ENCODE measurements at regions not wholly inside any gene's neighbourhood (a gene's known extent, or its start where the extent isn't known, plus 50 kb on each side); places are given as distances from the start of the nearest gene placed in this dataset.
"Not testable (repeated sequence)": the region's sequence is repeated elsewhere in the genome, so short reads cannot be mapped to it uniquely, and the experiment has no call there.

DNA sequence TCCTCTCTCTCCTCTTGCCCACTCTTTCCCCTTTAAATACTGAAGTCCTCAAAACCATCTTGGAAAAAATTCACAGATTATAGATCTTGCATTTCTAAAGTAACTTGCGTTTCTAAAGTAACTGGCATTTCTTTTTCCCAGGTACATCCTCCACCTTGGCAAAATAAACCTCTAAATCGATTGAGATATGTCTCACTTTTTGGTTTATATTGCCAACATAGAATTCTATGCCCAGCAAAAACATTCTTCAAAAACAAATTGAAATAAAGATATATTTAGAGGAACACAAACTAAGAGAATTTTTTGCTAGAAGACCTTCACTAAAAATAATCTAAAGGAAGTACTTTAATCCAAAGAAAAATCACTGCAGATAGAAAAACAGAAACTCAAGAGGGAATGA, 122.5 kb upstream of the RBMS1 start:
- no peak for DNase-seq (ENCODE audit: low read depth, low spot score)
- H3K4me3 ChIP-seq (ENCODE audit: low read length), result no peak overlapping the region

DNA sequence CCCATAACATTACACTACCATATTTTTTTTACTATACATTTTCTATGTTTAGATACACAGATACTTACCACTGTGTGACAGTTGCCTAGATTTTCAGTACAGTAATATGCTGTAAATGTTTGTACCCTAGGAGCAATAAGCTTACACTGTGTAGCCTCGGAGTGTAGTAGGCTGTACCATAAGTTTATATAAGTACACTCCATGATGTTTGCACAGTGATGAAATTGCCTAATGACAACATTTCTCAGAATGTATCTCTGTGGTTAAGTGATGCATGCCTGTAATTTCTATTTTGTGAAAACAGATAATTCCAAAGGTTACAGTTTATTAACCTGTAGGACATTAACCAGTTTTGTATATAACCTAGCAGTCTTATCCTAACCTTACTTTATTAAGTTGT, 128.1 kb upstream of the RBMS1 start:
- no peak for DNase-seq (ENCODE audit: low read depth, low spot score)
- no peak overlapping the region for H3K4me3 ChIP-seq (ENCODE audit: low read length)

DNA sequence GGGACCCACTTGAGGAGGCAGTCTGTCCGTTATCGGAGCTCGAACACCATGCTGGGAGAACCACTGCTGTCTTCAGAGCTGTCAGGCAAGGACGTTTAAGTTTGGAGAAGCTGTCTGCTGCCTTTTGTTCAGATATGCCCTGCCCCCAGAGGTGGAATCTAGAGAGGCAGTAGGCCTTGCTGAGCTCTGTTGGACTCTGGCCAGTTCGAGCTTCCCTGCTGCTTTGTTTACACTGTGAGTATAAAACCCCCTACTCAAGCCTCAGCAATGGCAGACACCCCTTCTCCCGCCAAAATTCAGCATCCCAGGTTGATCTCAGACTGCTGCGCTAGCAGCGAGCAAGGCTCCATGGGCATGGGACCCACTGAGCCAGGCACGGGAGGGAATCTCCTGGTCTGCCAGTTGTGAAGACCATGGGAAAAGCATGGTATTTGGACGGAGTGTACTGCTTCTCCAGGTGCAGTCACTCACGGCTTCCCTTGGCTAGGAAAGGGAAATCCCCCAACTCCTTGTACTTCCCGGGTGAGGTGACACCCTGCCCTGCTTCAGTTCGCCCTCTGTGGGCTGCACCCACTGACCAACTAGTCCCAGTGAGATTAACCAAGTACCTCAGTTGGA, 134.5 kb upstream of the RBMS1 start:
- not testable (repeated sequence) for DNase-seq (ENCODE audit: low read depth, low spot score); H3K4me3 ChIP-seq (ENCODE audit: low read length)

DNA sequence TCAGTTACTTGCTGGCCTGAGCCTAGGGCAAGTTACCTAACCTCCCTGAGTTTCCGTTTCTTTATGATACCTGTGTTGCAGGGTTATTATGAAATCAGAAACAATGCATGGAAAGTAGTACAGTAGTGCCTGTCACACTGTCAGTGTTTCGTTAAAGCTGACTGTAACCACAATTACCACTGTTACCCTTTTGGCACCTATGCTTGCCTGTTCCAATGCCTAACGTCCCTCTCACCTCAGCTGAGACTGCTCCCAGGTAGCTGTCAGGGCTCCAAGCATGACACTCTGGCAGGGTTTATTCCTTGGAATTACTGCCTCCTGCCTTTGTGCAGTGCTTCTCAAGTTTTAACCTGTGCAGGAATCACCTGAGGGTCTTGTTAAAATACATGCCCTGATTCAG, 135.2 kb upstream of the RBMS1 start:
- DNase-seq (ENCODE audit: low read depth, low spot score), result peak; percentile 26
- H3K4me3 ChIP-seq (ENCODE audit: low read length), result no peak overlapping the region

DNA sequence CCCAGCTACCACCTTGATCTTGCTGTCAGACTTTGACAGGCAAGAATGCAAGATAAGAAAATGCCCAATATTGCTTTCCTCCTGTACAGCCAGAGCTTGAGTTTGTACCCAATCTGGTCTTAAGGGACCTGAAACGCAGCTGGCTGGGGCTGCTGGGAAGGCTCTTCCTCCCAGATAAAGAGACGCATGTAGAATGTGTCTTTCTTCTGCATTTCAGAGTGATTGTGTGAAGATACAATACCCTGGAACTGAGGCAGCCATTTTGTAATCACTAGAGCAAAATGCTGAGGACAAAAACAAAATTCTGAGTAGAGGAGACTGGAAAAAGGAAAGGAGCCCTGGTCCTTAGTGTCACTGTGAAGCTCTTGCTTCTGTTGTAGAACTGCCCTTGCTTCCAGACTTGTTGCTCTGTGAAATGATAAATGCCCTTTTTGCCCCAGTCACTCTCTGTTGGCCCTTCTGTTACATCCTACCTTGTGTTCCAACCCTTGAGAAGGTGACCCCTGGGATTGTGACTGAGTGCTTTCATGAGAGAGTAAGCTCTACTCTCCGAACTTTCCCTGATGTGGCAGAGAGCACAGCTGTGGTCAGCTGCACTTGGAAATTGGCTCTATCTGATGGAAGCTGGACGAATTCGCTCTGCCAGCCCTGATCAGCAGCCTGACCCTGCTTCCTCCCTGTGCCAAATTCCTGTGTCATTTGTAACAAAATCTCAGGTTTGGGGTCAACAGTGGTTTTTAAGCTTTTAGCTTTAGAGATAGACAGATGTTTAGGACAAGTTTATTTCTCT, 137.4 kb upstream of the RBMS1 start:
- DNase-seq (ENCODE audit: low read depth, low spot score), result no peak

DNA sequence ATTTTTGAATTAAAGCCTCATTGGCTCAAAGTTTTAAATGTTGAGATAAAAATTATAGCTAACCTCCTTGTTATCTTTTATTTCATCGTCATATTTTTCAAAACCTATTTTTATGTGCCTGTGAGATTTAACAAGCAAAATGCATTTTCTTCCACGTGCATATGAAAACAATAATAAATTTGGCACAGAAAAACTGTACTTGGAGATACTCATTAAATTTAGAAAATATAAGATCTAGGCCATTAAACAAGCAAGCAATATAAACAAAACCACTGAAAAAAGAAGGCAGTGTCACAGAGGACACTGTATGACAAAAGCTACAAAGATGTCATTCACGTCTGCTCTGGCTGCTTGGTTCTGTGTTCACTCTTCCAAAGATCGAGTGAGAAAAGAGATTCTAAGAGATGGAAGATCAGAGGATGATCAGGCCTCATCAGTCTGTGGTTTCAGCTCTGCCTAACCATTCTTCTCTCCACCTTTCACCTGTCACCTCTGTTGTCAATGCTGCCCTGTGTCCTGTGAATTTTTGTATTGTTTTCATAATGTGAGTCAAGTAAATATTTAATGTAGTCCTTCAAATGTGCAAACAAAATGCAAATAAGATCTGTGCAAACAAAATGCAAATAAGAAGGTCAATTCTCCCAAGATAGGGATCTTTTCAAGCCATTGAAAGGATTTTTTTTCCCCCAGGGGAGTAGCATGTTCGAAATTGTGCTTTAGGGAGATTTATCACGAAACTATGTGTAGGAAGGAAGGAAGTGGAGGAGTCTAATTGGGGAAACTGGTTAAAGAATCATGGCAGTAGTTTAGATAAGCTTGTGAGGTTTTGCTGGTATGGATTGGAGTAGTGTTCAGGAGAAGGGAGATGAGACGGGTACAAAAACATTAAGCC, 138.7 kb upstream of the RBMS1 start:
- H3K4me3 ChIP-seq (ENCODE audit: low read length), result no peak overlapping the region
- no peak for DNase-seq (ENCODE audit: low read depth, low spot score)

More for the DNA sequence above, 137.4 kb upstream of the RBMS1 start:
- no peak overlapping the region for H3K4me3 ChIP-seq (ENCODE audit: low read length)

DNA sequence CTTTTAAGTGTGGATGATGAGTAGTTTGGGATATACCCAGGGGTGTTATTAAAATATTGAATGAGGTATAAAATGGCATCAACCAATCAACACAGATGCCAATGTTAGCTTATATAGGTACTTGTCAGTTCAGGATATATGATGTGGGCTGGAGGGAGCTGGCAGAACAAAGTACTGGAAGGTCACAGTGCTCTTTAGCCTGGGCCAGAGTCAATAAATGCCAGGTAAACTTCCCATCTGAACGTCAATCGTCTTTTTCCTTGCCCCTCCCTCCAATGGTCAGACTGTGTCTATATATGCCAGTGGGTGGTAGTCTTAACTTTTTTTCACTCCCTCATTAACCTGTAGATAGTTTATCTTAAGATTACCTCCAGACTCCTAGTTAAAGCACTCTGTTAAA, 140.8 kb upstream of the RBMS1 start:
- H3K4me3 ChIP-seq (ENCODE audit: low read length), result no peak overlapping the region
- no peak for DNase-seq (ENCODE audit: low read depth, low spot score)

DNA sequence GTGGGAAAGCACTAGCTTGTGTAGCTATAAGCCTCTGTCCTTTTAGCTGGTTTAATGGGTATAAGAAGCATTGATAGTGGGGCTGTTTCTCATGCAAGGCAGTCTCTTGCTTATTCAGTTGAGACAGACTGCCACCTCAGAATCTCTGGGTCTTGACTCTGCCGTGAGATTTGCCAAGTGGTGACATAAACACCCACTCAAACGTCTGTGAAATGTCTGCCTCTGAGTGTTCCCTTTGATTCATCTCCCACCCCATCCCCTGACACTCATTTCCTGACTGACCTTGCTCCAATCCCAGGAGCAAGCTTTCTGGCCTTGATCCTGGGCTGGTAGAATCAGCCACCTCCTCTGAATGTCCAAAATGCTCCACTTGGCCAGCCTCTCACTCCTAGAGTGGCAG, 141.9 kb upstream of the RBMS1 start:
- DNase-seq (ENCODE audit: low read depth, low spot score), result no peak
- no peak overlapping the region for H3K4me3 ChIP-seq (ENCODE audit: low read length)

DNA sequence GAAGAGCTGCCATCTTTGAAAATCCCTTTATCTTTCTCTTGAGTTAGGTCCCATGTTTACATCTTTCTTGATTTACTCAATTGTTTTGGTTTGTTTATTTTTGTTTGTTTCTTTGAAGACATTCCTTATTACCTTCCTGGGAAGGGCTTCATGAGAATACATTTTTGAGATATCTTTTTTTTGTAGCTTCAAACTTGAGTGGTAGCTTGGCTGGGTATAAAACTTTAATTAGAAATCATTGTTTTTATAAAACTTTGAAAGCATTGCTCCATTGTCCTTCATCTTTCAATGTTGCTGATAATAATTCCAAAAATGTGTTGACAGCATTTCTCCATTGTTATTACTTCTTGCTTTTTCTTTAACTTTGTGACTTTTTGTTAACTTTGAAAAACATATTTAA, 145.9 kb upstream of the RBMS1 start:
- H3K4me3 ChIP-seq (ENCODE audit: low read length), result no peak overlapping the region
- no peak for DNase-seq (ENCODE audit: low read depth, low spot score)

DNA sequence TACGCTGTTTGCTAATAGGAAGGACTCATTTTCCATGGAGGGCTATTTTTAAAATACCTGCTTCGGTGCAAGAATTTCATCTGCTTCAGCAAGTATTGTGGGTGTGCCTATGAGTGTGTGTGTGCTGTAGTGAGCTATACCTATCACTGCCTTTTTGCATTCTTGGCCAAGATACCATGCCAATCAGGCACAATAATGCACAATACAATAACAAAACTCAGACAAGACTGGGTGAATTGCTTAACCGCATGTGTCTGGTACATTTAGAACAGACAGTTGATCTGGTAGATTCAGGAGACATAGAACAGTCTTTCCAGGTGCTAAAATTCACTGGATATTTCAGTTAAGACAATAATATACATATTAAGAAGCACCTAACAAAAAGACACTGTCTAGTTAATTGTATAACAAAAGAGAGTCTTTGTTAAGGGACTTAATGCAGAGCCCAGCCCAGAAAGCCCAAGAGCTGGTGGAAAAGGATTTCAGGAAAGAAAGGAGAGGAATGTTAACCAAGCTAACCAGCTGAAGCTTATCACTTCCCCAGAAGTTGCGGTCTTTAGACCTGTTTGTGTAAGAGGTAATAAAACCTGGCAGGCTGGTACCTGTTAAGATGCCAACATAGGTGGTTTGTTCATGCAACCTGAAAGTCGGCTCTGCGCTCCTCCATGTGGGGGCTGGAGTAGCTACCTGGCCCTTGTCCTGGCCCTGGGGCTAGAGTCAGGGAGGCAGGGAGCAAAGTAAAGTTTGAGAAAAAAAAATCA, 153.3 kb upstream of the RBMS1 start:
- no peak overlapping the region for H3K4me3 ChIP-seq (ENCODE audit: low read length)
- no peak for DNase-seq (ENCODE audit: low read depth, low spot score)

DNA sequence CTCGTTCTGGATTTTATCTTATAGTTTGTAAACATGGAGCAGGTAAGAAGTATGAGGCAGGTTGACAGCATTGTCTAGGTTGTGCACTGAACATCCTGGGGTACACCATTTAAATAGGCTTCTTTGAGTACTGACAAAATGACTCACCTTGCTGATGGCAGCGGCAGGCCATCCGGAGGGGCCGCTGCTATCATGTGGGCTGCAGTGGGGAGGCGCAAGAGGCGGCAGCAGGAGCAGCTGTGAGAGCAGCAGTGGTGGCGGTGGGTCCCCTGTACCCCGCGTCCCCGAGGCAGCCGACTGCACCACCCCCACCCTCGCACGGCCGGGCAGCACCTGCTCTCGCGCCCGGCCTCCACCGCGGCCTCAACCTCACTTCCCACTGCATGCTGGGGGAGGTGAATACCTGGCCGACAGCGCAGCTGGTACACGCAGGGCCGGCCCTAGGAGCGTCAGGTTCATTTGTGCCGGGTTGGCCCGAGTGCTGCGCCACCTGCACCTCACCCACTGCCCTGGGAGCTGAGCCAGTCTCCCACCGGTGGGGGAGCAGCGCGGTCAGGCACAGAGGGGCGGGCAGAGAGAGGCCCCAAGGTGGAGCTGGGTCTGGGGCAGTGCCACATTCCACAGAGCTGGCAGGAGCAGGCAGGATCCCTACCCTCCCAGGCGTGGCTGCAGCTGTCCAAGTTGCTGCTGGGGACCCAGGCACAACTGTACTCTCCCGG, 154.5 kb upstream of the RBMS1 start:
- no peak for DNase-seq (ENCODE audit: low read depth, low spot score)
- H3K4me3 ChIP-seq (ENCODE audit: low read length), result no peak overlapping the region

DNA sequence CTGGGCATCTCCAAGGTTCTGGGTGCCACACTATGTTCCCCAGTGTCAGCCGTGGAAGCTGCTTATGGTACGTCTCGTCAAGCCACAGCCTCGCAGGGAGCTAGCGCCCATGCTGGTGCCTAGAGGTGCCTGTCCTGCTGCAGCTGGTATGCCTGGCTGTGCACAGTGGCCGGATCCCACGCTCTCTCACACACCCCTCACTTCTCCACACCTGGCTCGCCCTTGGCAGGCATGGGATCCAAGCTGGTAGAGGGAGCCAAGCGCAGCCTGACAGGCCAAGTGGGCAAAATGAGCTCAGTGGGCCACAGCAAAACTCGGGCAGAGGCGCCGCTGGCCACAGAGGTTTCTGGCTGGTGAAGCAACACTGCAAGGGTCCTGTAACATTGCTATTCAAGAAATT, 156.1 kb upstream of the RBMS1 start:
- no peak for DNase-seq (ENCODE audit: low read depth, low spot score)
- no peak overlapping the region for H3K4me3 ChIP-seq (ENCODE audit: low read length)

DNA sequence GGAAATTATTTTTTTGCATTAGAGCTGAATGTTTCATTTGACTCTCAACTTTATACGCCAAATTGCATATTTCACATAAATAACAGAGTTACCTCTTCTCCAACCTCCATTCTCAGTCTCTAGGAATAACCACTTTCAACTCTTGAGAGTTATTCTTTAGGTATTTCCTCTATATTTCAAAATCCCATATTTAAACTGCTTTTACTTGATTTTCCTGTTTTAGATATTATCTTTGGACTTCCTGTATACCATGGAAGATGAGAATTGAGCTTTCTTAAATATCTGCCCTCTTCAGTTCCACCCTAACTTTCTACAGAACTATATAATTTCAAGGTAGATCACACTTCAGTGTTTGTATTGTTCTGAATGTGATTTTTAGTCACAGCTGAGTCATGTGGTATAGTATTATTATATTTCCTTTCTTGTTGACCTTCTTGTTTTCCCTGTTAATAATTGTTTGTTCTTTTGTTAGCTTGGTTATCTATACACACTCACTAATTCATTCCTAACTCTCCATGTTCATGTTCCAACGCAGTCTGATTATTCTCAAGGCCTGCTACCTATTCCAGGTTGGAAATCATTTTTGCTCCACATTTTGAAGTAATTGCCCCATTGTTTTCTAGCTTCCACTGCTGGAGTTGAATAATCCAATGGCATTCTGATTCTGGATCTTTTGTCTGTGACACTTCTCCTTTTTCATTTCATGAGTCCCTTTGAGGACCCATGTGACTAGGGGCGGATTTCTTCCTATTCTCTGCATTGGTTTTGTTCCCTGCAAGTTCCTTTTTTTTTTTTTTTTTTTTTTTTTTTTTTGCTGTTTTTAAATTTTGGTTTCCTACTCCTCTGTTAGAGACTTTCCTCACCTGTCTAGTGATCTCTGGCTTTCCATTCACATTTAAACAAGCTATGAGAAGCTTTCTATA, 156.8 kb upstream of the RBMS1 start:
- no peak overlapping the region for H3K4me3 ChIP-seq (ENCODE audit: low read length)
- DNase-seq (ENCODE audit: low read depth, low spot score), result no peak

DNA sequence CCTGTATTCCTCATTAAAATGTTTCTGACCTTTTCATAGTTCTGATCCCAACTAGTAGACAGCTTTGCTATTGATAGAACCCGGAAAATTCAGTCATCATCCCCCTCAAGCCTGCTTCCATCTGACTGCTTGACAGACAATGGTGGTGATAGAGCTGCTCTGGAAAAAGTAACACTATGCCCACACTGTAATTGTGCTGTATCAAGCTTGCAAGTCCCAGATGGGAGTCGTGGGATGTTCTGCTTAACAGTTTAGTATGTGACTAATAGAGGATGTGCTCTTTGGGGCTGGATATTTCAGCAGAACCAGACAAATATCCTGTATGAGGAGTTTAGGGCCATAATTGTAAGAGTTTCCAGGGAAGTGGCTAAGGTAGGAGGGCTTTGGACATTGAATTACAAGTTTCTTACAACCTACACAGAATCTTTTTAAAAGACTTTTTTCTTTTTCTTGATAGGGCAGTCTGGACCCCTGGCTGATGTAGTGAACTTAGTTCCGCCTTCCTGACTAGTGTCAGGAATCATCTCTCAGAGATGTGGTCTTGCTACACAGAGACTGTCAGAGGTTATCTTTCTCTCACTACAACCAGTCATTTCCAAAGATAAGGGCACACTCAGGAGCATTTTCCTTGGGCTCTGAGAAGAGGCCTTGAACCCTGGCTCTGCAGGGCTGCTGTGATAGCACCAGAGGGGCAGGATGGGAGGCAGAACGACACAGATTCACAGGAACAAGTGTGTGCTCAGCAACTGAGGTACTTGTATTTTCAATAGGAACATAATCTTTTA, 158.0 kb upstream of the RBMS1 start:
- no peak for DNase-seq (ENCODE audit: low read depth, low spot score)
- no peak overlapping the region for H3K4me3 ChIP-seq (ENCODE audit: low read length)

DNA sequence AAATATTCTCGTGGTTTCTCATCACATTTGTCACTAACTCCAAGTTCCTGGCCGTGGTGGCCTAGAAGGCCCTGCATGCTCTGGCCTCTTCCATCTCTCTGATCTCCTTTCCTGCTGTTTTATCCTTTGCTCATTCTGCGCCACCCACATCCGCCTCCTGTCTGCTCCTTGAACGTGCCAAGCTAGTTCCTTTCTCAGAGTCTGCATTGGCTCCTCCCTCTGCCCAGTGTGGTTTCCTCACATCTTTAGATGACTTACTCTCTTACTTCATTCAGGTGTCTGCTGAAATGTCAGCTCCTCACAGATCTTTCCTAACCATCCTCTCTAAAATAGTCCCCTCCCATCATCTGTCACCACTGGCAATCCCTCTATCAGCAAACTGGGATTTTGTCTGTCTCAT, 158.6 kb upstream of the RBMS1 start:
- DNase-seq (ENCODE audit: low read depth, low spot score), result peak; percentile 97

DNA sequence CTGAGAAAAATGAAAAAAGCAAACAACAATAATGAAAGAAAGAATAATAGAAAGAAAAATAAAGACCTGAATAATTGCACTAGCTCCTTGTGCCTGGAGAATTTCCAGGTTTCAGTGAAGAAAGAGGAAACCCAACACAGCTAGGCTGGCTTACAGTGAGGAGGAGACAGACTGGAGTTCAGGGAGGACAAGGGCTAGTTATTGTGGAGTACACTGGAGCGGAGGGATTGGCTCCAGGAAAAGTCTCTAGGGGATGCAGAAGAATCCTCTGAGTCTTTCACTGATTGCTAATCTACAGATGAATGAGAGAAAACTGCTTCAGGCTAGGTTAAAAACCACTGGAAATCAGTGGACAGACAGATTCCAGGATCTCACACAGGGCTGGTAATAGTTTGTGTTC, 163.6 kb upstream of the RBMS1 start:
- H3K4me3 ChIP-seq (ENCODE audit: low read length), result no peak overlapping the region
- DNase-seq (ENCODE audit: low read depth, low spot score), result no peak

More for the DNA sequence above, 158.6 kb upstream of the RBMS1 start:
- H3K4me3 ChIP-seq (ENCODE audit: low read length), result no peak overlapping the region

DNA sequence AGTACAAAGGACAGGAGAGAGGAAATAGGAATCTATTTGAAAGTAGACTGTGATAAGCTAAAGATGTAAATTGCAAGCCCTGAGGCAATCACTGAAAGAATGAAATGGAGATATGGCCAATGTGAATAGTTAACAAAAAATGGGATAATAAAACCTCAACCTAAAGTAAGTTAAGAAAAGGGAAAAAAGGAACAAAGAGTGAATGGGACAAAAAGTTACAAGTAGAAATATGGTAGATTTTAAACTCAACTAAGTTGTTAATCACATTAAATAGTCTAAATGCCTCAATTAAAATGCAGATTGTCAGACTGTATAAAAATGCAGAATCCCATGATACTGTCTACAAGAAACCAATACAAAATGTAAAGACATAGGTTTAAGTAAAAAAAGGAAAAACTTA, 165.2 kb upstream of the RBMS1 start:
- no peak overlapping the region for H3K4me3 ChIP-seq (ENCODE audit: low read length)
- DNase-seq (ENCODE audit: low read depth, low spot score), result no peak
